HUES6 (cell line): ENCODE measurements at regions not wholly inside any gene's neighbourhood (a gene's known extent, or its start where the extent isn't known, plus 50 kb on each side); places are given as distances from the start of the nearest gene placed in this dataset.
"Not testable (repeated sequence)": the region's sequence is repeated elsewhere in the genome, so short reads cannot be mapped to it uniquely, and the experiment has no call there.

Source experiments
- H3K27ac ChIP-seq: 2 replicates; pipeline ENCODE4 v1.7.0; 2013; ENCODE audit warnings: low read depth, mild to moderate bottlenecking, low read length, inconsistent platforms
- H3K27me3 ChIP-seq: 2 replicates; pipeline ENCODE4 v1.6.1; 2013; ENCODE audit warnings: low read length; ENCODE audit not compliant: control insufficient read depth, insufficient read depth
- H3K36me3 ChIP-seq: 2 replicates; pipeline ENCODE4 v1.6.1; 2013; ENCODE audit warnings: low read length; ENCODE audit not compliant: control insufficient read depth, insufficient read depth
- H3K4me1 ChIP-seq: 2 replicates; pipeline ENCODE4 v1.6.1; 2013; ENCODE audit warnings: low read length; ENCODE audit not compliant: control insufficient read depth, insufficient read depth
- H3K4me3 ChIP-seq: 2 replicates; pipeline ENCODE4 v1.5.1; 2013; ENCODE audit warnings: low read depth, low read length
- H3K9ac ChIP-seq: one replicate; pipeline ENCODE4 v1.6.1; 2013; ENCODE audit warnings: mild to moderate bottlenecking, low read length
- H3K9me3 ChIP-seq: 2 replicates; pipeline ENCODE4 v1.6.1; 2013; ENCODE audit warnings: low read depth, low read length; ENCODE audit not compliant: control insufficient read depth, insufficient read depth

- H3K9ac ChIP-seq: no peak overlapping the region
- H3K4me3 ChIP-seq: no peak overlapping the region
- no peaks in the 10 kb centered on the region for H3K27me3 ChIP-seq
- H3K4me1 ChIP-seq: peaks cover 4% of the 10 kb centered on the region; the same call in 1 of the 2 replicates
- H3K9me3 ChIP-seq: 0 out of 2 replicates have a peak, but pooled peaks cover 4% of the 10 kb centered on the region
- no peak overlapping the region for H3K27ac ChIP-seq
- H3K36me3 ChIP-seq: no peaks in the 10 kb centered on the region
Observed at GRCh38 chr5:158235159-158235547, 376.2 kb upstream of the CLINT1 start.

GRCh38 chr5:158234323-158235158 lies 375.6 kb upstream of the CLINT1 start:
- Histone ChIP-seq H3K9ac (no peak overlapping the region), H3K27me3 (no peaks in the 10 kb centered on the region), H3K4me3 (no peak overlapping the region)

GRCh38 chr5:158233735-158234322 lies 374.9 kb upstream of the CLINT1 start:
- Histone ChIP-seq H3K27me3 (no peaks in the 10 kb centered on the region), H3K9me3 (0 out of 2 replicates have a peak, but pooled peaks cover 4% of the 10 kb centered on the region), H3K27ac (no peak overlapping the region), H3K4me3 (no peak overlapping the region), H3K4me1 (peaks cover 4% of the 10 kb centered on the region; the same call in 1 of the 2 replicates), H3K36me3 (no peaks in the 10 kb centered on the region), H3K9ac (no peak overlapping the region)

More at GRCh38 chr5:158234323-158235158, 375.6 kb upstream of the CLINT1 start:
- no peak overlapping the region for H3K27ac ChIP-seq
- H3K36me3 ChIP-seq: no peaks in the 10 kb centered on the region
- peaks cover 4% of the 10 kb centered on the region; the same call in 1 of the 2 replicates for H3K4me1 ChIP-seq
- H3K9me3 ChIP-seq: 0 out of 2 replicates have a peak, but pooled peaks cover 4% of the 10 kb centered on the region

GRCh38 chr5:158227314-158227713 lies 368.4 kb upstream of the CLINT1 start:
- H3K4me1 ChIP-seq, H3K9ac ChIP-seq, H3K4me3 ChIP-seq, H3K27ac ChIP-seq, H3K27me3 ChIP-seq, H3K36me3 ChIP-seq: not testable (repeated sequence)
- peaks cover 12% of the 10 kb centered on the region; the same call in 1 of the 2 replicates for H3K9me3 ChIP-seq

GRCh38 chr5:158226496-158226895 lies 367.6 kb upstream of the CLINT1 start:
- no peaks in the 10 kb centered on the region for H3K27me3 ChIP-seq
- no peaks in the 10 kb centered on the region for H3K4me1 ChIP-seq
- no peak overlapping the region for H3K27ac ChIP-seq
- no peak overlapping the region for H3K4me3 ChIP-seq
- no peaks in the 10 kb centered on the region for H3K36me3 ChIP-seq
- H3K9me3 ChIP-seq: peaks cover 8% of the 10 kb centered on the region; the same call in 1 of the 2 replicates
- H3K9ac ChIP-seq: no peak overlapping the region

GRCh38 chr5:158224253-158224652 lies 365.3 kb upstream of the CLINT1 start:
- Histone ChIP-seq H3K27ac (no peak overlapping the region), H3K9me3 (peaks cover 8% of the 10 kb centered on the region; the same call in 1 of the 2 replicates), H3K36me3 (no peaks in the 10 kb centered on the region), H3K9ac (no peak overlapping the region), H3K27me3 (no peaks in the 10 kb centered on the region), H3K4me1 (no peaks in the 10 kb centered on the region; the same call in 1 of the 2 replicates), H3K4me3 (no peak overlapping the region)

- peaks cover 8% of the 10 kb centered on the region; the same call in 1 of the 2 replicates for H3K9me3 ChIP-seq
- H3K4me1 ChIP-seq: no peaks in the 10 kb centered on the region; the same call in 1 of the 2 replicates
- H3K27me3 ChIP-seq: no peaks in the 10 kb centered on the region
- no peak overlapping the region for H3K4me3 ChIP-seq
- H3K9ac ChIP-seq: no peak overlapping the region
- H3K27ac ChIP-seq: no peak overlapping the region
- H3K36me3 ChIP-seq: no peaks in the 10 kb centered on the region
Observed at GRCh38 chr5:158223054-158223600, 364.2 kb upstream of the CLINT1 start.

GRCh38 chr5:158212917-158213316 lies 354.0 kb upstream of the CLINT1 start:
- H3K27ac ChIP-seq: no peak overlapping the region
- H3K36me3 ChIP-seq: no peaks in the 10 kb centered on the region
- no peak overlapping the region for H3K9ac ChIP-seq

GRCh38 chr5:158212237-158212636 lies 353.3 kb upstream of the CLINT1 start:
- Histone ChIP-seq H3K27ac (no peak overlapping the region), H3K9me3 (no peaks in the 10 kb centered on the region), H3K36me3 (no peaks in the 10 kb centered on the region), H3K4me1 (peaks cover 3% of the 10 kb centered on the region; the same call in 1 of the 2 replicates), H3K27me3 (no peaks in the 10 kb centered on the region), H3K4me3 (no peak overlapping the region), H3K9ac (no peak overlapping the region)

More at GRCh38 chr5:158212917-158213316, 354.0 kb upstream of the CLINT1 start:
- H3K9me3 ChIP-seq: no peaks in the 10 kb centered on the region
- H3K27me3 ChIP-seq: no peaks in the 10 kb centered on the region
- H3K4me1 ChIP-seq: peaks cover under 1% of the 10 kb centered on the region; the same call in 1 of the 2 replicates
- no peak overlapping the region for H3K4me3 ChIP-seq

- Histone ChIP-seq H3K9me3 (0 out of 2 replicates have a peak, but pooled peaks cover 2% of the 10 kb centered on the region), H3K4me3 (no peak overlapping the region)
Observed at GRCh38 chr5:158209219-158209908, 350.4 kb upstream of the CLINT1 start.

More at GRCh38 chr5:158209219-158209908, 350.4 kb upstream of the CLINT1 start:
- H3K27ac ChIP-seq: no peak overlapping the region
- no peaks in the 10 kb centered on the region for H3K27me3 ChIP-seq
- H3K4me1 ChIP-seq: peaks cover 3% of the 10 kb centered on the region; the same call in 1 of the 2 replicates
- H3K36me3 ChIP-seq: no peaks in the 10 kb centered on the region
- no peak overlapping the region for H3K9ac ChIP-seq
